ENCODE measurements at regions not wholly inside any gene's neighbourhood (a gene's known extent, or its start where the extent isn't known, plus 50 kb on each side); places are given as distances from the start of the nearest gene placed in this dataset.

GRCh38 chr3:70766301-70766700, 453.9 kb upstream of the MDFIC2 start:
- H3K36me3 ChIP-seq (ENCODE audit: insufficient read depth, low read length), result no peaks in the 10 kb centered on the region
- H3K27me3 ChIP-seq (ENCODE audit: insufficient read depth, low read length), result no peaks in the 10 kb centered on the region
- H2AFZ ChIP-seq (ENCODE audit: low read depth, low read length), result no peak overlapping the region
- H3K4me1 ChIP-seq (ENCODE audit: insufficient read depth, low read length), result no peaks in the 10 kb centered on the region
- H3K9me3 ChIP-seq (ENCODE audit: low read length), result no peaks in the 10 kb centered on the region
- H3K4me3 ChIP-seq (ENCODE audit: low read length), result no peak overlapping the region

DNA sequence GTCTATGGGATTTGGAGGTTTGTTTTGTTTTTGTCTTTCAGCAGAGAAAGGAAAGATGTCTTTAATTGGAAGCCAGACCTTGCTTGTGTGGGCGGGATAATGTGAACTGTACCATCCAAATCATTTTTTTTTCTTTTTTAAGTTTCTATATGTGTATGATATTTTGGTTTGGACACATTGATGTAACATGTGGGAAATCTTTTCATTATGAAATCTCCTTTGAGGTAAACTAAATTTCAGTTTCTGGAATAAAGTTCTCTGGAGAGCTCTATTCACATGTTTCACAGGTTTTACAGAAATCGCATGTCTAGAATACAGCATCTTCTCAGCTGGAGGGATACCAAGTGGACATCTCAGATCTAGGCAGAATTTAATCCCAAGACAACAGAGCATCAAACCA, 451.5 kb upstream of the MDFIC2 start:
- Histone ChIP-seq H2AFZ (ENCODE audit: low read depth, low read length) (no peak overlapping the region), H3K4me1 (ENCODE audit: insufficient read depth, low read length) (no peaks in the 10 kb centered on the region), H3K4me3 (ENCODE audit: low read length) (no peak overlapping the region), H3K27me3 (ENCODE audit: insufficient read depth, low read length) (no peaks in the 10 kb centered on the region), H3K36me3 (ENCODE audit: insufficient read depth, low read length) (no peaks in the 10 kb centered on the region), H3K9me3 (ENCODE audit: low read length) (no peaks in the 10 kb centered on the region)

DNA sequence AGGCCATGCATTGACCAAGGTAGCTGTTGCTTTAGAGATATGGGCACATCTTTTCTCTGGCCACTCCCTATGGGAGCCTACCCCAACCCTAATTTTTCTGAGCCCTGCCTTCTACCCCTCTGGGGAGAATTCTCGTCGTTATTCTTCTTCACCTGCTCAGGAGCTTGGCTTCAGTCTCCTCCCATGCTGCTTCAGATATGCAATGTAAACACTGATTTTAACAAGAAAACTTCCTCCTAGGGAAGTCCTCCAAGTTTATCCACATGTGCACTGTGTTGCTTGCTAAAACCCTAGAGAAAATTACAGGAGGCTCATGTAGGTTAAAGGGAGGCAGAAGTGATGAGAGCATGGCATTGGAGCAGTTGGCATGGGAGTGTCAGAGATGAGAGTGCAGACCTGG, 445.2 kb upstream of the MDFIC2 start:
- no peaks in the 10 kb centered on the region for H3K4me1 ChIP-seq (ENCODE audit: insufficient read depth, low read length)
- no peaks in the 10 kb centered on the region for H3K36me3 ChIP-seq (ENCODE audit: insufficient read depth, low read length)
- no peaks in the 10 kb centered on the region for H3K9me3 ChIP-seq (ENCODE audit: low read length)
- no peaks in the 10 kb centered on the region for H3K27me3 ChIP-seq (ENCODE audit: insufficient read depth, low read length)
- no peak overlapping the region for H2AFZ ChIP-seq (ENCODE audit: low read depth, low read length)
- H3K4me3 ChIP-seq (ENCODE audit: low read length), result no peak overlapping the region

- no peaks in the 10 kb centered on the region for H3K27me3 ChIP-seq (ENCODE audit: insufficient read depth, low read length)
- no peak overlapping the region for H2AFZ ChIP-seq (ENCODE audit: low read depth, low read length)
- H3K4me1 ChIP-seq (ENCODE audit: insufficient read depth, low read length), result no peaks in the 10 kb centered on the region
- no peaks in the 10 kb centered on the region for H3K36me3 ChIP-seq (ENCODE audit: insufficient read depth, low read length)
- H3K9me3 ChIP-seq (ENCODE audit: low read length), result no peaks in the 10 kb centered on the region
- no peak overlapping the region for H3K4me3 ChIP-seq (ENCODE audit: low read length)
Observed at GRCh38 chr3:70755526-70755925, 443.1 kb upstream of the MDFIC2 start.

DNA sequence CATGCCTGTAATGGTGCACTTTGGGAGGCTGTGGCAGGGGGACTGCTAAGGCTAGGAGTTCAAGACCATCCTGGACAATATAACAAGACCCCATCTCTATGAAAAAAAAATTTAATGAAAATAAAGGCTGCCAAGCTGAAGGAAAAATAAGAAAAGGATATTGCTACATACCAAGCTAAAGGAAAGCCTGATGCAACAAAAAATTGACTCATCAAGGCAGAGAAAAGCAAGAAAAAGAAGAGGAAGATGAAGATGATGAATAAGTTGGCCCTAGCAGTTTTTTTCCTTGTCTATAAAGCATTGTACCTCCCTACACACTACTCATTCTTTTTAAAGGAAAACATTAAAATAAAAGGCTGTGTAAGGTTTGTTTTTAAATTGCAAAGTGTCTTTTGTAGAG, 441.9 kb upstream of the MDFIC2 start:
- Histone ChIP-seq H3K4me1 (ENCODE audit: insufficient read depth, low read length) (no peaks in the 10 kb centered on the region), H3K27me3 (ENCODE audit: insufficient read depth, low read length) (no peaks in the 10 kb centered on the region), H3K9me3 (ENCODE audit: low read length) (no peaks in the 10 kb centered on the region), H3K36me3 (ENCODE audit: insufficient read depth, low read length) (no peaks in the 10 kb centered on the region), H2AFZ (ENCODE audit: low read depth, low read length) (no peak overlapping the region), H3K4me3 (ENCODE audit: low read length) (no peak overlapping the region)

DNA sequence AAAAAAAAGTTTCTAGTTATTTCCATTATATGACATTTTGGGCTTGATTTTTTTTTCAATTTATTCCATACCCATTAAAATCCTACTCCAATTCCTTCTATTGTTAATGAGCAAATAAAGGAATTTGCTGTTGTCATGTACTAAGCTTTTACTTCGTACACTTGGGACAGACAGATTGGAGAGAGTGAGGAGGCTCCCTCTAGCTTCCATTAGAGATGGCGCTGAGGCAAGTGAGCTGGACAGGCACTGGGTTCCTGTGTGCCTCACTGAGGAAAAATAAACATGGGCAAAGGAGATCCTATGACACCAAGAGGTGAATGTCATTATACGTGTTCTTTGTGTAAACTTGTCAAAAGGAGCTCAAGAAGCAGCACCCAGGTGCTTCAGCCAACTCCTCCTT, 441.1 kb upstream of the MDFIC2 start:
- H3K36me3 ChIP-seq (ENCODE audit: insufficient read depth, low read length), result no peaks in the 10 kb centered on the region
- no peaks in the 10 kb centered on the region for H3K9me3 ChIP-seq (ENCODE audit: low read length)
- no peak overlapping the region for H3K4me3 ChIP-seq (ENCODE audit: low read length)
- peaks cover 3% of the 10 kb centered on the region for H3K4me1 ChIP-seq (ENCODE audit: insufficient read depth, low read length)
- no peak overlapping the region for H2AFZ ChIP-seq (ENCODE audit: low read depth, low read length)
- H3K27me3 ChIP-seq (ENCODE audit: insufficient read depth, low read length), result no peaks in the 10 kb centered on the region

GRCh38 chr3:70752051-70752450, 439.6 kb upstream of the MDFIC2 start:
- Histone ChIP-seq H3K4me3 (ENCODE audit: low read length) (no peak overlapping the region), H3K27me3 (ENCODE audit: insufficient read depth, low read length) (no peaks in the 10 kb centered on the region), H3K36me3 (ENCODE audit: insufficient read depth, low read length) (no peaks in the 10 kb centered on the region), H2AFZ (ENCODE audit: low read depth, low read length) (no peak overlapping the region), H3K9me3 (ENCODE audit: low read length) (no peaks in the 10 kb centered on the region), H3K4me1 (ENCODE audit: insufficient read depth, low read length) (peaks cover 3% of the 10 kb centered on the region)

- Histone ChIP-seq H3K9me3 (ENCODE audit: low read length) (no peaks in the 10 kb centered on the region), H3K4me3 (ENCODE audit: low read length) (no peak overlapping the region), H2AFZ (ENCODE audit: low read depth, low read length) (peak overlapping the region; percentile 52), H3K36me3 (ENCODE audit: insufficient read depth, low read length) (no peaks in the 10 kb centered on the region), H3K4me1 (ENCODE audit: insufficient read depth, low read length) (peaks cover 3% of the 10 kb centered on the region), H3K27me3 (ENCODE audit: insufficient read depth, low read length) (no peaks in the 10 kb centered on the region)
Observed at GRCh38 chr3:70749122-70749521, 436.7 kb upstream of the MDFIC2 start.

DNA sequence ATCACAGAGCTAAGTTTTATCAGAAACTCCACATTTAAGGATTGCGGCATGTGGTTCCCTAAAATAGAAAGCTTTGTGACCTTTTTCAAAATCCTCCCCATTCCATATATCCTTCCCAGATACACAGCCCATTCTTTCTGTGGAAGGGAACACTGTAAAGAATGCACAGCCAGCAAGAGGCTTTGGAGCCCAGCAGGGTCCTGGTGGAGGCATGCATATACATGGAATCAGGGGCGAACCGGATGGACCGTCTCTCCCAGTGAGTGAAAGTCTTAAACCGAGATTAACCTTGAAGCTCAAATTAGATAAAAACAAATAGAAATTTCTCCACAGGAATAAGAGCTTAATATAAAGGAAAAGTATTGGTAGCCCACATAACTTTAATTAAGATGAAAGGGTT, 436.2 kb upstream of the MDFIC2 start:
- no peak overlapping the region for H3K4me3 ChIP-seq (ENCODE audit: low read length)
- peak overlapping the region; percentile 52 for H2AFZ ChIP-seq (ENCODE audit: low read depth, low read length)
- H3K27me3 ChIP-seq (ENCODE audit: insufficient read depth, low read length), result no peaks in the 10 kb centered on the region
- no peaks in the 10 kb centered on the region for H3K9me3 ChIP-seq (ENCODE audit: low read length)
- H3K36me3 ChIP-seq (ENCODE audit: insufficient read depth, low read length), result no peaks in the 10 kb centered on the region
- H3K4me1 ChIP-seq (ENCODE audit: insufficient read depth, low read length), result peaks cover 3% of the 10 kb centered on the region

GRCh38 chr3:70747847-70748246, 435.4 kb upstream of the MDFIC2 start:
- H3K27me3 ChIP-seq (ENCODE audit: insufficient read depth, low read length), result no peaks in the 10 kb centered on the region
- H3K9me3 ChIP-seq (ENCODE audit: low read length), result no peaks in the 10 kb centered on the region
- no peak overlapping the region for H3K4me3 ChIP-seq (ENCODE audit: low read length)
- H3K4me1 ChIP-seq (ENCODE audit: insufficient read depth, low read length), result peaks cover 3% of the 10 kb centered on the region
- H3K36me3 ChIP-seq (ENCODE audit: insufficient read depth, low read length), result no peaks in the 10 kb centered on the region
- H2AFZ ChIP-seq (ENCODE audit: low read depth, low read length), result no peak overlapping the region

GRCh38 chr3:70744536-70744935, 432.1 kb upstream of the MDFIC2 start:
- Histone ChIP-seq H3K36me3 (ENCODE audit: insufficient read depth, low read length) (no peaks in the 10 kb centered on the region), H3K4me3 (ENCODE audit: low read length) (no peak overlapping the region), H2AFZ (ENCODE audit: low read depth, low read length) (no peak overlapping the region), H3K27me3 (ENCODE audit: insufficient read depth, low read length) (no peaks in the 10 kb centered on the region), H3K4me1 (ENCODE audit: insufficient read depth, low read length) (peaks cover 3% of the 10 kb centered on the region), H3K9me3 (ENCODE audit: low read length) (no peaks in the 10 kb centered on the region)

- no peaks in the 10 kb centered on the region for H3K27me3 ChIP-seq (ENCODE audit: insufficient read depth, low read length)
- H3K4me3 ChIP-seq (ENCODE audit: low read length), result no peak overlapping the region
Observed at GRCh38 chr3:70743754-70744153, 431.3 kb upstream of the MDFIC2 start.

GRCh38 chr3:70742081-70742480, 429.6 kb upstream of the MDFIC2 start:
- Histone ChIP-seq H3K4me3 (ENCODE audit: low read length) (no peak overlapping the region), H3K4me1 (ENCODE audit: insufficient read depth, low read length) (no peaks in the 10 kb centered on the region), H2AFZ (ENCODE audit: low read depth, low read length) (no peak overlapping the region), H3K9me3 (ENCODE audit: low read length) (no peaks in the 10 kb centered on the region), H3K27me3 (ENCODE audit: insufficient read depth, low read length) (no peaks in the 10 kb centered on the region), H3K36me3 (ENCODE audit: insufficient read depth, low read length) (no peaks in the 10 kb centered on the region)

More at GRCh38 chr3:70743754-70744153, 431.3 kb upstream of the MDFIC2 start:
- no peak overlapping the region for H2AFZ ChIP-seq (ENCODE audit: low read depth, low read length)
- no peaks in the 10 kb centered on the region for H3K36me3 ChIP-seq (ENCODE audit: insufficient read depth, low read length)
- no peaks in the 10 kb centered on the region for H3K4me1 ChIP-seq (ENCODE audit: insufficient read depth, low read length)
- no peaks in the 10 kb centered on the region for H3K9me3 ChIP-seq (ENCODE audit: low read length)

DNA sequence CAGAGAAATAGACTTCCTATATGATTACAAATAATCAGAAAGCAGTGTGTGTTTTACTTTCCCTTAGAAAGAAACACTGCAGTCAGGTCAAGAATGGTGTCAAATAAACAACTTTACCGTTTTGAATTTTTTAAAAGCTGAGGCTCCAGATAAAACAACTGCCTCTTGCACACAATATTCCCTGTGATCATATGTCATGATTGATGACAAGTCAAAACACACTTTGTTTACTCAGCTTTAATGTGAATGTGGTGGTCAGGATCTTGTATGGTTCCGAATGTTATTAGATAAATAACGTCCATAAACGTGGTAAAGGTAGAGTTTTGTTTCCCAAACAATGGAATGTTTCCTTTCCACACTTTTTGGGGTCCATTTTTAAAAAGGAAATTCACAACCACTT, 428.4 kb upstream of the MDFIC2 start:
- H3K27me3 ChIP-seq (ENCODE audit: insufficient read depth, low read length), result no peaks in the 10 kb centered on the region
- no peaks in the 10 kb centered on the region for H3K9me3 ChIP-seq (ENCODE audit: low read length)
- no peak overlapping the region for H2AFZ ChIP-seq (ENCODE audit: low read depth, low read length)
- H3K4me1 ChIP-seq (ENCODE audit: insufficient read depth, low read length), result no peaks in the 10 kb centered on the region
- no peaks in the 10 kb centered on the region for H3K36me3 ChIP-seq (ENCODE audit: insufficient read depth, low read length)
- H3K4me3 ChIP-seq (ENCODE audit: low read length), result no peak overlapping the region

All from neuron (in vitro differentiated cells).